ENCODE measurements at regions not wholly inside any gene's neighbourhood (a gene's known extent, or its start where the extent isn't known, plus 50 kb on each side); places are given as distances from the start of the nearest gene placed in this dataset.
"Not testable (repeated sequence)": the region's sequence is repeated elsewhere in the genome, so short reads cannot be mapped to it uniquely, and the experiment has no call there.

DNA sequence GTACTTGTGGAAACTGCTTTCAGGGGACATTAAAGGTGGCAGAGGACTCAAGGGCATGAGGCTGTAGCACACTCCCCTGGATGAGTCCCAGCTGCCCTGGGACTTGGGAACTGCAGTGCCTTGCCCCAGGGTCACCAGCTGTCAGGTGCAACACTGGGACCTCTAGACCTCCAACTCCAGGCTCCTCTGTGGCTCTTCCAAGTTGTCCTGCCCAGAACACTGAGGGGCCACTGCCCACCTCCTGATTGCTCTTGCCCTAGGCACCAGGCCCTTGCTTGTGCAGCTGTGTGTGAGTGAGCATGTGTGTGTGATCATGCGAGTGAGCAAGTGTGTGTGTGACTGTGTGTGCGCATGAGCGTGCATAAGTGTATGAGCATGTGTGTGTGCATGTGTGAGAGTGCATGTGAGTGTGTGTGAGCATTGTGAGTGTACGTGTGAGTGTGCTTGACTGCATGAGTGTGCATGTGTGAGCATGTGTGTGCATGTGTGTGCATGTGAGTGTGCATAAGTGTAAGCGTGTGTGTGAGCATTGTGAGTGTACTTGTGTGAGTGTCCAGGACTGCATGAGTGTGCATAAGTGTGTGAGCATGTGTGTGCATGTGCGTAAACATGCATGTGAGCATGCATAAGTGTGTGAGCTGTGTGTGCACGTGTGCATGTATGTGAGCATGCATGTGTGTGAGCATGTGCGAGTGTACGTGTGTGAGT is 301.5 kb downstream of the NDUFA10 start:
- no peak for DNase-seq

DNA sequence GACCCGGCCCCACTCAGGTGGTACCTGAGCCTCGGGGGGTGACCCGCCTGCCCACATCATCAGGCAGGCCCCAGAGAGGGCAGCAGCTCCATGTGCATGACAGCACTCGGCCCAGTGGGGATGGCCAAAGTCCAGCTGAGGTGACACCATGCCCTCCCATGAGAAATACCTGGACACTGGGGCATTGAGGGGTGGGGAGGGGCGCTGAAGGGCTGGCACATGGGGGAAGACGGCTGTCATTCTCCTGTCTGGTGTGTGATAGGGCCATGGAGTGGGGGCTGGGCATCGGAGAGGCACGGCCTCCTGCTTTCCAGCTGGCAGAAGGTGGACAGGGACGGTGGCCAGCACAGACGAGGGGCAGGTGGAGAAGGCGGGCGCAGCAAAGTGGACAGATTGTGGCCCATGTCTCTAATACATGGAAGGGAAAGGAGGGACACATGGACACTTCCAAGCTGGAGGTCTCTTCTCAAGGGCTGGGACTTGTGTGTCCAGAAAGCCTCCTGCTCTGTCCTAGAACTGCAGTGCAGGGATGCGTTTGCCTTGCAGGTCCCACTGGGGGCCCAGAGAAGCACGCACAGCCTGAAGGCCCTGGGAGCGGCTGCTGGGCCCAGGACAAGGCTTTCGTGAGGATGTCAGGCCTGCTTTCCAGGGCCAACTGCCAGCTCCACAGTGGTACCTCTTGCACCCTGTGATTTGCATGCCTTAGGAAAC is 302.2 kb downstream of the NDUFA10 start:
- DNase-seq = no peak

DNA sequence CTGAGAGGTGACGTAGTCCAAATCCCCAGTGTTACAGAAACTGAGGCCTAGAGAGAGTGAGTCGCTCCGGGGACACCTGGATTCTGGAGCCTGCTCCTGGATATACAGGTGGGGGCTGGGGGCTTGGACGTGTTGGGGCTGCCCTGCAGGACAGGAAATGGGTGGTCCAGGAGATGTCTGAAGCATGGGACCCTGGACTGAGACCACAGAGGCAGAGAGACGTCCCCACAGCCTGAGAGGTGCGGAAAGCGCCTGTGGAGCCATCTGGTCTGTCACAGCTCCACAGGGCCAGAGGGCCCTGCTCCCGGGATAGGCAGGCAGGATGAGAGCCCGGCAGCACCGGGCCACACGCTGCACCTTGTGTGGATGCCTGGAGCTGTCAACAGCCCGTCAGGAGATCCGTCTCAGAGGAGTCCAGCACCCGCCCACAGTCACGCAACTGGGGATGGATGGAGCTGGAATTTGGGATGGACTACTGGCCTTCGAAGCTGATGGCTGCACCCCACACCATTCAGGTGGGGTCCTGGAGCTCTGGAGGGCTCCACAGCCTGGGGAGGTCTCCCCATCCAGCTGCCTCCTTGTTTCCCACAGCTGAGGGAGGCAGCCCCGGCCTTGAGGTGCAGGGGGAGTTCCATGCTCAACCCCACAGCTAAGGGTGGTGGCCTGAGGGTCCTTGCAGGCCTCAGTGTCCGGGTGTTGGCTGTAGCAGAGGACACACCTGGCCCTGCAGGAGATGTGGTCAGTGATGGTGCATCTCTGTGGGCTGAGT is 303.0 kb downstream of the NDUFA10 start:
- no peak for DNase-seq

DNA sequence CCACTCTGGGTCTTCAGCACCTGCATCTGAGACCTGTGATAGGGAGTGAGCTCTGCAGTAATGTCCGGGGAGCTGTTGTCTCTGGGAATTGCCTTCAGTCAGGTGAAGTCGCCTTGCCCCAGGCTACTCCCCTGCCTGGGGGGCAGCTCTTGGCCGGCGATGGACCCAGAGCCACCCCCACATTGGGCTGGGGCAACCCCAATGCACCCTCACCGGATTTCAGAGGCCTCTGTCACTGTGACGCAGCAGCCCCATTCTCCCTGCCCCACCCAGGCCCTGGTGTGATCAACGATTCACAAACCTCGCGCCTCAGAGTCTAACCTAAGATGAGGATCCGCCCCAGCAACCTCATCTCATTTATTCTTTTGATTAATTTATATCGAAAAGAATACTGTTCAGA is 303.6 kb downstream of the NDUFA10 start:
- no peak for DNase-seq

DNA sequence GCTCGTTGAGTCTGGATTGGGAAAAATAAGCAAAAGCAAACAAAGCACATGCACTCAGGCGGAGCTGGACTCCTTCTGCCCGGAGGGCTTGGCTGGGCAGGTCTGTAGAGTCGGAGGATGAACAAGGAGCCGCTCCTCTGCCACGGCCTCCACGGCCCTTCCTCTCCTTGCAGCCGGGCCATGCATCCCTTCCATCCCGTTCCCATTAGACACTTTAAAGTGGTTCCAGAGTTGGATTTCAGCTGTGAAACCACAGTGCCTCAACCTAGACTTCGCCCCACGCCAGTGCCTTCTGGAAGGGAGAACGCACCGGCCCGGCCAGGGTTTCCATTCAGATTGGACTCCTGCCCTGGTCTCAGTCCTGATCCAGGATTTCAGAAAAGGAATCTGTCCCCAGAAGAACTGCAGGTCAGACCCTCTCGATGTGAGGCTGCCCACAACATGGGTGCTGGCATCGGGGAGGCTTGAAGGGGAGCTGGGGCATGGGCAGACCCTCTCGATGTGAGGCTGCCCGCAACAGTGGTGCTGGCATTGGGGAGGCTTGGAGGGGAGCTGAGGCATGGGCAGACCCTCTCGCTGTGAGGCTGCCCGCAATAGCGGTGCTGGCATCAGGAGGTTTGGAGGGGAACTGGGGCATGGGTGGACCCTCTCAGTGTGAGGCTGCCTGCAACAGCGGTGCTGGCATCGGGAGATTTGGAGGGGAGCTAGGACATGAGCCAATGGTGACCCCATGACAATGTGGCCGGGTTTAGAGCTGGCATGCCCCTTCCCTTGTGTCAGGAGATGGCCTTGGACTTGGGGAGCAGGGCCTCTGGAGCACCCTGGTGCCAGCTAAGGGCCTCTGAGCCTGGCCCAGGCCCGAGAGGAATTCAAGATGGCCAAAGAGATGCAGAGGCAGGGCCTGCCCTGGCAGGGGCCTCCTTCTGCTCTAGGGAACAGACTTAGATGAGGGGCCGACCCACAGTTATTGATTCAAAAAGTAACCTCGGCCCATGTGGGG is 304.5 kb downstream of the NDUFA10 start:
- DNase-seq = no peak

DNA sequence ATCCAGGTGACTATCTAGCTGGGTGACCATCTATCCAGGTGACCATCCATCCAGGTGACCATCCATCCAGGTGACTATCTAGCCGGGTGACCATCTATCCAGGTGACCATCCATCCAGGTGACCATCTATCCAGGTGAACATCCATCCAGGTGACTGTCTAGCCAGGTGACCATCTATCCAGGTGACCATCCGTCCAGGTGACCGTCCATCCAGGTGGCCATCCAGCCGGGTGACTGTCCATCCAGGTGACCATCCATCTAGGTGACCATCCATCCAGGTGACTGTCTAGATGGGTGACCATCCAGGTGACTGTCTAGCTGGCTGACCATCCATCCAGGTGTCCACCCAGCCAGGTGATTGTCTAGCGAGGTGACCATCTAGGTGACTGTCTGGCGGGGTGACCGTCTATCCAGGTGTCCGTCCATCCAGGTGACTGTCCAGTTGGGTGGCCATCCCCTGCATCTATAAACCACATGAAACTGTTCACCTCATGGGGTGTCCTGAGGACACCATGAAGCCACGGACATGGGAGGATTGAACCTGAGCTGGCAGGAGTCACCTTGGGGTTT is 305.3 kb downstream of the NDUFA10 start:
- no peak for DNase-seq

DNA sequence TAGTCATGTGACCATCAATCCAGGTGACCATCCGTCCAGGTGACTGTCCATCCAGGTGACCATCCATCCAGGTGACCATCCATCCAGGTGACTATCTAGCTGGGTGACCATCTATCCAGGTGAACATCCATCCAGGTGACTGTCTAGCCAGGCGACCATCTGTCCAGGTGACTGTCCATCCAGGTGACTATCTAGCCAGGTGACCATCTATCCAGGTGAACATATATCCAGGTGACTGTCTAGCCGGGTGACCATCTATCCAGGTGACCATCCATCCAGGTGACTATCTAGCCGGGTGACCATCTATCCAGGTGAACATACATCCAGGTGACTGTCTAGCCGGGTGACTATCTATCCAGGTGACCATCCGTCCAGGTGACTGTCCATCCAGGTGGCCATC is 306.2 kb downstream of the NDUFA10 start:
- not testable (repeated sequence) for DNase-seq

DNA sequence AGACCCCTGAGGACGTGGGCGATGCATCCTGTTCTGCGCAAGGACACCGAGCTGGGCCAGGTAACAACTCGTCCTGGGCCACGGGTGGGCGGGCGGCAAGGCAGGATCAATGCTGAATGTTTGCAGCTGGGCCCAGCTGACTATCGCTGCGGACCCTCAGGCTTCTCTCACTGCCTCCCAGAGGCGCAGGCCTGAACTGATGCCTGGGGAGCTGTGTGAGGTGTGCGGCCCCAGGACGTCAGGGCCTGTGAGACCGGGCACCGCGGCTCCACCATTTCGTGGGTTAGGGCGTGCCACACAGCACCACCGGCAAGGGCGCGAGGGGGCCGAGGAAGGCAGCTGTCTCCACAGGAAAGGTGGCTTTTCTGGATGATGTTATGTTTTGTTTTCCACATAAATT is 307.4 kb downstream of the NDUFA10 start:
- DNase-seq = no peak

DNA sequence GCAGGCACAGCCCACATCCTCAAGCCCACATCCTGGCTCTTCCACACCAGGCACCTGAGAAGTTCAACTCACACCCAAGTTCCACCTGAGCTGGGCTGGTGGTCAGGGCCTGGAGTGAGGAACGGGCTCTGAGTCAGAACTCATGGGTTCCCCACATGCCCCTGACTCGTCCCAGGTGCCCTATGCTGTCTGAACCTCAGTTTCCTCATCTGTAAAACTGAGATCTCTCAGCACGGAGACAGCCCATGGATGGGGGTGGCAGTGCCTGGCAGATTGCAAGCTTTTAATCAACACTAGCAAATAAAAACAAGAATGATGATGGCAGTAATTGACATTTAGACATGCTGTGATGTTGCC is 307.8 kb downstream of the NDUFA10 start:
- DNase-seq = no peak

DNA sequence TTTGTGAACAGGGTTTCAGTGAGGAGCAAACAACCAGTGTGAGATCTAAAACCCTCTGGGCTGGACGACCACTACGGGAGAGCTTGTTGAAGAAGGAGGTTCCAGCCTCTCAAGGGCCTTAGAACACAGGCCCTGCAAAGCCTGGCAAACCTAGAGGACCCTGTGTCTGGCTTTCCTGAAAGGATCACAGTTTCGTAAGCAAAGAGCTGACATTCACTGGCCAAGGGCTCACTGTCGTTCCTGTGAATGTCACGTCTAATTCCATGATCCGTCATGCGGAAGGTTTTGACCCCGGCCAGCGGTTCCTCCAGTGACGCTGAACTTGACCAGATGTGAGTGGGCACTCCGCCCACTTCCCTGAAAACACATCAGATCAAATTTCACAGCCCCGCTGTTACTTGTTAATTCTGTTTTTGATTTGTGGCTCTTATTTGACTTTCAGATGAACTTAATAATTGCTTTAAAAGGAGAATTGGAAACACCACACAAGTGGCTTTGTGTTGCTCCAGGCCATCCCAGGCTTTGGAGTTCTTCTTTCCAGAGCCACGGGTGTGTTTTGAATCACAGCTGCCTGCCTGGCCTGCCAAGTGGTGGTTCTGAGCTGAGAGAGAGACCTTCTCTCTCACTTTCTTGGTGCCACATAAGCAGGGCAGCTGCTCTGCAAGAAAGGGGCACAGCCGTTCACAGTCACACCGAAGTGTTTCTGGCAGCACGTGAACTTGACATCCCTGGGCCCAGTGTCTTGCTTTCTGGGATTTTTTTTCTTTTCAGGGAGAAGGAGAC is 308.4 kb downstream of the NDUFA10 start:
- peak; percentile 58 to 65 for DNase-seq

DNA sequence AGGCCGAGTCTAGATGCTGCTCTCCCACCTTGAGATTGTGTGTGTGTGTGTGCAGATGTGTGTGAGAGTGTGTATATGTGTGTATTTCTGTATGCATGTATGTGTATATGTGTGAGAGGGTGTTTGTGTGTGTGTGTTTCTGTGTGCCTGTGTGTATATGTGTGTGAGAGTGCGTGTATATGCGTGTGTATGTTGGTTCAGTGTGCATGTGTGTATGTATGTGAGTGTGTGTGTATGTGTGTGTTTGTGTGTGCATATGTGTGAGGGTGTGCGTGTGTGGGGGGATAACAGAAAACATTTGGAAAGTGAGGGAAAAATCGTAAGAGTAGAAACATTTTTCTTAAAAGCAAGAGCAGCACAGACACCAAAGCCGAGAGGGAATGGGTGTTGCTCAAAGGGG is 309.1 kb downstream of the NDUFA10 start:
- DNase-seq = no peak

DNA sequence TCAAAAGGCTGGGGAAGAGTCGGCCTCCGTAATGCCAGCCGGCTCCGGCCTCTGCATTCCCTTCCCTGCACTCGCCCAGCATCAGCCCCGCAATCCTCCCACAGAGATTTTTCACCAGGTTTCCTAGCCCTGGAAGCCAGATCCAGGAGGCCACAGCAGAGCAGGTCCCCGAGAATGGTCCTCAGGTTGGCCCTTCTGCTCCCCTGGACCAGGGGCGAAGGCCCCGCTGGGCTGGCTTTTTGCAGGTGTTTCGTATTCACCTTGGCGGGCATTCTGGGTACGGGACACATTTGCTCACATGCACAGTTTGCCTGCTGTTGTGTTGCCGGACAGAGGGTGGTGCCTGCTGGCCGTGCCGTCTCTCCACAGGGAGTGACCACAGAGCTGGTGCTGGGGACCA is 309.5 kb downstream of the NDUFA10 start:
- DNase-seq = no peak

DNA sequence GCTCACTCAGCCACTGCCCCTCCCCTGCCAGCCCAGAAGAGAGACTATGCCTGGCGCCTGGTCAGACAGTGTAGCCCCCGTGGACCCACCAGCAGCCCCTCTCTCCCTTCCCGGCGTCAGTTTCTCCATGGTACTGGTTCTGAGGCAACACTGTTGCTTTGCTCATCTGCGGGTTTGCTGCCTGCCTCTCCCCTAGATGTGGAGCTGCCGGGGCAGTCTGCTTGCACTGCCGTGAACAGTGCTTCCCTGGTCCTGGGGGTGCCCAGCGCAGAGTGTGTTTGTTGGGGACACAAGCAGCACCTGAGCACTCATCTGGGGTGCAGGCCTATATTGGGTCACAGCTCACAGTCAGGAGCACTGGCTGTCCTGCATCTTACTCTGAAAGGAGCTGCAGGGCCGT is 309.9 kb downstream of the NDUFA10 start:
- no peak for DNase-seq

DNA sequence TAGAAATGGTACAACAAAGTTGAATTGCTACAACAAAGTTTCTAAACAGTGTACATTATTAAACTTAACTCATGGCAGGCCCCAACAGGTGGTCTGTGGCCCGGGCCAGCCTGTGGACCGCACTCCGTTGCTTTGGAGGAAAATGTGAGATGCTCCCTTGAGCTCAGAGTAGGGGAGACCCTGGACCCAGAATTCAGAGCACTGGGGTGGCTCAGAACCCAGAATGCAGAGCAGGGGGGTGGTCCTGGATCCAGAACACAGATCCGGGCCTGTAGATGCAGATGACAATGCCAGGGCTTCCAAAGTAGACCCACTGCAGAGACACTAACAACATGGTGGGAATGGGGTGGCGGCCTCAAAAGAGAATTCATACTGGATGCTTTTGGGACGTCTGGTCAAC is 311.0 kb downstream of the NDUFA10 start:
- no peak for DNase-seq

DNA sequence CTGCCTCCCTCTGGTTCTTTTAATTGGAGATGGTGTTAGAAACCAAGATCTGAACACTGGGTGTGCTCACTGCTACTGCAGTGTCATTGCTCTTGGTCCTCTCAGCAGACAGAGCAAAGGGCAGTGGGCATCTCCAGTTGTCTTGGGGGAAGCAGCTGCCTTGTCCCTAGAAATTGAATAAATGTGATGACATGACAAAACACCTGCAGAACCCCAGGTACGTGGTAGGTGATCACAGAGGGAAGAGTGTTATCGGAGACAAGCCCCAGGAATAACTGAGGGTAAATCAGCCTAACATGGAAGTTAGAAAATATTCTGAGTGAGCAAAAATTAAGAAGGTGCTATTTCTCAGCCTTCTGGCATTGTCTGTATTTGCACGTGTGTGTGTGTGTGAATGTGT is 311.9 kb upstream of the HDAC4 start:
- no peak for DNase-seq

DNA sequence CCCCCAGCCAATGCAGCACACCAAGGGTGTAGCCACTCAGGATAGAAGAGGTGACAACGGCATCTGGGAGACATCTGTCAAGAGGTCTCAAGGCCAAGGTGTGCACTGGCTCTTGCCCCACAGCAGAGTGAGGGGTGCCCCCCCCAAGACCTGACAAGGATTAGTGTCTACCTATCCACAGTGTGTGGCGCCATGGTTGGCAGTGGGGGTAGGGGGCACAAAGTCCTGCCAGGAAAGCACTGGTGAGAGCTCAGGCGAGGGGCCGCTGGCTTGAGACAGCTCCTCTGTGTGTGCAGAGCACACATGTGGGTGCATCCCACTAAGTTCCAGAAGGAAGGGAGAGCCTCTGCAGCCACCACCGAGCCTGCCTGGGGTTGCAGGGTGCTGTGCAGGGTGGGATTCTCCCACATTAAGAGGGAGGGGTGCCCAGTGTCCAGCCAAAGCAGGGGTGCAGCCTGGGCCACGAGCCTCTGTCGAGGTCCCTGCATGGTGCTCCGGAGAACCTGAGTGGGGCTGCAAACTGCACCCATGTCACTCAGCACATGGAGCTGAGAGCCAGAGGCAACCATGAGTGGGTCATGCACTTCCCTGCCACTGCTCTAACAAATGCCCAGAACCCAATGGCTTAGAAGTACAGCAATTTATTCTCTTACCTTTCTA is 311.2 kb upstream of the HDAC4 start:
- no peak for DNase-seq

DNA sequence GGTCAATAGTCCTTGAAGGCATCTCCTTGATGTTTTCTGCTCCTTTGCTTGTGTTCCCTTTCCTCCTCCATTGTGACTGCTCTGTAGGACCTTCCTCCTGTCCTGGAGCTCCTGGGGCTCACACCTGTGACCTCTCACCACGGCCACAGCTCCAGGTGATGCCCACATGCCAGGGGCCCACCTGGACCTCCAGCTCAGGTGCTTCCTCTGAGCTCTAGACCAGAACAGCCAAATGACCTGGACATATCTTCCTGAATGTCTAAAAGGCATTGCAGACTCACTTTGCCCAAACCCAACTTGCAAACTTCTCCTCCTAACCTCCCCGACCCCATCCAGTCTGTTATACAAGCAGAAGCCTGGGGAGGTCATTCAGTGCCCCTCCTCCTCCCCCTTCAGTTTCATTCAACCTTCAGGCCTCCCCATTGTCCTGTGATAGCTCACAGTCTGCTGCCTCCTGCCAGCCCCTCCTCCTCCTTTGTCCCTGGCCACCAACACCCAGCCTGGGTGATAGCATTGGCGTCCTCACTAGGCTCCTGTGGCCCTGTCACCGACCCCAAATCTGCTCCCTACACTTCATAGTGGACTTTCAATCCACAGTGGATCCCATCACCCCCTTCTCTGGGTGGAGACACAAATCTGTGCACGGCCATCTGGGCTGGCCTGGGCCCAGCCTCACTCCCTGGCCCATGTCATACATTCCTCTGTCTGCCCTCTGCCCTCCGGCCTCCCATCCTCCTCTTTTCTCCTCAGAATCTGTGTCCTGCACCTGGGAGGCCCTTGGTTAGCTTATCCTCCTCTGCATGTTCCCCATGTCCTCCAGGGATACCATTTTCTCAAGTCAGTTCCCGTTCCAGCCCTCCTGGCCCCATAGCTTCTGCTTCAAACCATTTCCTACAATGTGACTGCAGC is 310.4 kb upstream of the HDAC4 start:
- no peak for DNase-seq

DNA sequence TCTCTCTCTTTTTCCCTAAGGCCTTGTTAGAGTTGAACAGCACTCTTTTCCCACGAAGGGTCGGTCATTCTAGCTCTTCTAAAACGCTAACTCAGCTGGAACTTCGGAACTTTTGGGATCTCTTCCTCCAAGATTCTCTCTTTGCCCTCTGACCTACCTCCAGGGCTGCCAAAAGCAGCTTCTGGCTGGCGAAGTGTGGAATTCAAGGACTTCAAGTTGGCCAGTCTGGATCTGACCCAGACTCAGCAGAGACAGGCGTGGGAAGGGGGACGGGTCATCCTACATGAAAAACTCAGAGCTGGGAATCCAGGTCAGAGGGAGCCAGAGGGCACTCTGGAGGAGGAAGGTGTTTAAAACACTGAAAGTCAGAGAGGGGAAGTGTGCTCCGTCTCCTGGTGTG is 305.5 kb upstream of the HDAC4 start:
- DNase-seq = no peak

DNA sequence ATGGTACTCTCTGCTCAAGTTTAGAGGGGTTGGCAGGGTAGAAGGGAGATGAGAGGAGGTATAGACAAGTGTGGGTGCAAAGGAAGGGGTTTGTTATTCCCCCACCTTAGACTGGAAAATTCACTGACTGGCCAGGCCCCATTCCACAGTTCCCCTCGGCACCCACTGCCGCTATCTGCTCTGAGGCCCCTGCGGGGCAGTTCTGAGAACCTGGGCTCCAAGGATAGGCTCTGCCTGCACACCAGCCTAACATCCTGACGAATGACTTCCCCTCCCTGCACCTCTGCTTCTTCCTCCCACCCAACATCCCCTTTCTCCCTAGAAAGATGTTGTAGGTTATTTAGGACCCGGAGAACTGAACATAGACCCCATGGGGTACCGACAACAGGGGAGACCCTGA is 303.9 kb upstream of the HDAC4 start:
- DNase-seq = no peak

DNA sequence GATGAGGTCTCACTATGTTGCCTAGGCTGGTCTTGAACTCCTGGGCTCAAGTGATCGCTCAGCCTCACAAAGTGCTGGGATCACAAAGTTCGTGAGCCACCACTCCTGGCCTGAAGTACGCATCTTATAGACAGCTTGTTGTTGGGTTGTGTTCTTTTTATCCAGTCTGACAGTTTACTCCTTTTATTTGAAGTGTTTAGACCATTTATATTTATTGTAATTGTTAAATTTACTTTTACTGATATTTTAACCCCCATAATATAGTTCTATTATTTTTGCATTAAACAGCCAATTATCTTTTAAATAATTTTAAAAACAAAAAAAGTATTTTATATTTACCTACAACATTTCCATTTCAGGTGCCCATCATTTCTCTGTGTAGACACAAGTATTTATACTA is 303.0 kb upstream of the HDAC4 start:
- no peak for DNase-seq

All from hippocampal formation (tissue), 2 donors.